ENCODE measurements at regions not wholly inside any gene's neighbourhood (a gene's known extent, or its start where the extent isn't known, plus 50 kb on each side); places are given as distances from the start of the nearest gene placed in this dataset.

- no peak for TF ChIP-seq GATA3 (IDR thresholded peaks at IDR 0.05; ENCODE audit: low read depth, low read length)
- TF ChIP-seq GATA2 (IDR thresholded peaks at IDR 0.05; ENCODE audit: low read depth, low read length), result no peak
These were observed 1082.0 kb downstream of the DSC3 start for GRCh38 chr18:29960539-29960938.

All from SH-SY5Y (cell line).